SK-N-SH (cell line): ENCODE measurements at regions not wholly inside any gene's neighbourhood (a gene's known extent, or its start where the extent isn't known, plus 50 kb on each side); places are given as distances from the start of the nearest gene placed in this dataset.
"Not testable (repeated sequence)": the region's sequence is repeated elsewhere in the genome, so short reads cannot be mapped to it uniquely, and the experiment has no call there.

ENCODE experiments used
- CTCF ChIP-seq: fragments of 200-600 bp; sonication (generic); IDR thresholded peaks from 2 replicates; pipeline ENCODE4 v1.6.1; 2017; ENCODE audit warnings: antibody characterized with exemption, mild to moderate bottlenecking, moderate library complexity
- ELF1 ChIP-seq: IDR thresholded peaks from 2 replicates; pipeline ENCODE4 v1.4.0; 2012
- JUND ChIP-seq: IDR thresholded peaks from 2 replicates; pipeline ENCODE4 v1.4.0; 2012
- POLR2AphosphoS5 ChIP-seq: IDR thresholded peaks from 2 replicates; pipeline ENCODE4 v1.6.1; 2012; ENCODE audit warnings: low read depth, low read length
- REST ChIP-seq: IDR thresholded peaks from 2 replicates; pipeline ENCODE4 v1.6.1; 2012; ENCODE audit warnings: mild to moderate bottlenecking, low read depth, low read length, moderate library complexity
- TEAD4 ChIP-seq: IDR thresholded peaks from 2 replicates; pipeline ENCODE4 v1.4.0; 2012; ENCODE audit warnings: mild to moderate bottlenecking, borderline replicate concordance; ENCODE audit not compliant: insufficient read depth
- ZBTB33 ChIP-seq: IDR thresholded peaks from 2 replicates; pipeline ENCODE4 v1.4.0; 2012; ENCODE audit warnings: low read depth, borderline replicate concordance

- not testable (repeated sequence) for TF ChIP-seq CTCF, JUND, REST, POLR2AphosphoS5, ELF1, ZBTB33, TEAD4
Observed at GRCh38 chr2:43063096-43063495, 163.3 kb downstream of the ZFP36L2 start.
